GM18505 (cell line): ENCODE measurements at regions not wholly inside any gene's neighbourhood (a gene's known extent, or its start where the extent isn't known, plus 50 kb on each side); places are given as distances from the start of the nearest gene placed in this dataset.

Experiments used
- ATAC-seq: cut with Tn5 transposase; IDR thresholded peaks from one replicate; pipeline ENCODE4 v1.9.1; 2021; ENCODE audit not compliant: unreplicated experiment
- POLR2A ChIP-seq: IDR thresholded peaks from 4 replicates; pipeline ENCODE4 v1.6.1; 2011; ENCODE audit warnings: borderline replicate concordance; ENCODE audit not compliant: insufficient read depth, insufficient read length; ENCODE audit errors: extremely low read depth

GRCh38 chr6:165040440-165040839 lies 269.0 kb downstream of the C6orf118 start:
- no peak for ATAC-seq

GRCh38 chr6:165034271-165034741 lies 275.1 kb downstream of the C6orf118 start:
- ATAC-seq, result no peak

More at GRCh38 chr6:165040440-165040839, 269.0 kb downstream of the C6orf118 start:
- TF ChIP-seq POLR2A, result no peak

GRCh38 chr6:165031502-165031901 lies 277.9 kb downstream of the C6orf118 start:
- no peak for ATAC-seq
- TF ChIP-seq POLR2A, result no peak

More at GRCh38 chr6:165034271-165034741, 275.1 kb downstream of the C6orf118 start:
- TF ChIP-seq POLR2A, result no peak

- no peak for TF ChIP-seq POLR2A
- ATAC-seq, result no peak
These were observed 284.4 kb downstream of the C6orf118 start for GRCh38 chr6:165025040-165025439.

- ATAC-seq, result no peak
- no peak for TF ChIP-seq POLR2A
These were observed 289.7 kb downstream of the C6orf118 start for GRCh38 chr6:165019681-165020080.

GRCh38 chr6:165015676-165016075 lies 293.7 kb downstream of the C6orf118 start:
- no peak for TF ChIP-seq POLR2A
- no peak for ATAC-seq

GRCh38 chr6:165013701-165014100 lies 295.7 kb downstream of the C6orf118 start:
- ATAC-seq, result no peak
- TF ChIP-seq POLR2A, result no peak

GRCh38 chr6:165012183-165012582 lies 297.2 kb downstream of the C6orf118 start:
- ATAC-seq, result no peak
- TF ChIP-seq POLR2A, result no peak

- no peak for TF ChIP-seq POLR2A
- no peak for ATAC-seq
These were observed 298.6 kb downstream of the C6orf118 start for GRCh38 chr6:165010556-165011535.

GRCh38 chr6:165008971-165009370 lies 300.4 kb downstream of the C6orf118 start:
- ATAC-seq, result no peak
- TF ChIP-seq POLR2A, result no peak

GRCh38 chr6:165002866-165003265 lies 306.5 kb downstream of the C6orf118 start:
- TF ChIP-seq POLR2A, result no peak
- no peak for ATAC-seq

GRCh38 chr6:165002358-165002757 lies 307.0 kb downstream of the C6orf118 start:
- no peak for ATAC-seq
- no peak for TF ChIP-seq POLR2A

GRCh38 chr6:165001502-165002157 lies 307.8 kb downstream of the C6orf118 start:
- no peak for TF ChIP-seq POLR2A
- ATAC-seq, result no peak
